ENCODE measurements at regions not wholly inside any gene's neighbourhood (a gene's known extent, or its start where the extent isn't known, plus 50 kb on each side); places are given as distances from the start of the nearest gene placed in this dataset.

GRCh38 chr11:26839911-26840698 is 118.2 kb upstream of the SLC5A12 start (continued):
- TF ChIP-seq JUNB (IDR thresholded peaks at IDR 0.05) (no peak), MLLT1 (IDR thresholded peaks at IDR 0.05) (no peak), BCLAF1 (IDR thresholded peaks at IDR 0.05) (no peak), NR2C2 (IDR thresholded peaks at IDR 0.05; ENCODE audit: borderline replicate concordance, control insufficient read depth, insufficient read length, low read depth) (no peak), MYB (IDR thresholded peaks at IDR 0.05; ENCODE audit: borderline replicate concordance, low read depth, low read length) (no peak), SIN3A (IDR thresholded peaks at IDR 0.05; ENCODE audit: low read depth, low read length) (no peak), STAT1 (conservative IDR thresholded peaks at IDR 0.05) (no peak), MAX (IDR thresholded peaks at IDR 0.05; ENCODE audit: low read depth, low read length) (no peak)

All from GM12878 (cell line).